HG03378 (cell line): ENCODE measurements at regions not wholly inside any gene's neighbourhood (a gene's known extent, or its start where the extent isn't known, plus 50 kb on each side); places are given as distances from the start of the nearest gene placed in this dataset.
A peak's percentile ranks its signal among the peaks of the same experiment; 100 is the strongest.

Experiments used
- ATAC-seq: cut with Tn5 transposase; IDR thresholded peaks from one replicate; pipeline ENCODE4 v1.9.1; 2021; ENCODE audit warnings: mild to moderate bottlenecking, moderate library complexity; ENCODE audit not compliant: unreplicated experiment

GRCh38 chr3:72470904-72471417 lies 377.3 kb downstream of the SHQ1 start:
- no peak for ATAC-seq

GRCh38 chr3:72465853-72466252 lies 382.4 kb downstream of the SHQ1 start:
- no peak for ATAC-seq

- ATAC-seq: no peak
Measured at GRCh38 chr3:72463083-72463482, 385.2 kb downstream of the SHQ1 start.

- ATAC-seq: no peak
Measured at GRCh38 chr3:72462595-72463011, 385.6 kb downstream of the SHQ1 start.

- ATAC-seq: no peak
Measured at GRCh38 chr3:72461787-72462186, 386.5 kb downstream of the SHQ1 start.

- ATAC-seq: no peak
Measured at GRCh38 chr3:72460205-72461174, 387.8 kb downstream of the SHQ1 start.

GRCh38 chr3:72459588-72459987 lies 388.7 kb downstream of the SHQ1 start:
- no peak for ATAC-seq

- no peak for ATAC-seq
Measured at GRCh38 chr3:72458375-72458774, 389.9 kb downstream of the SHQ1 start.

GRCh38 chr3:72454441-72454840 lies 393.8 kb downstream of the SHQ1 start:
- ATAC-seq: no peak

- no peak for ATAC-seq
Measured at GRCh38 chr3:72453706-72454105, 394.5 kb downstream of the SHQ1 start.

GRCh38 chr3:72452745-72453144 lies 395.5 kb downstream of the SHQ1 start:
- ATAC-seq: no peak

- no peak for ATAC-seq
Measured at GRCh38 chr3:72451841-72452240, 396.4 kb downstream of the SHQ1 start.

- ATAC-seq: no peak
Measured at GRCh38 chr3:72449551-72449950, 398.7 kb downstream of the SHQ1 start.

- no peak for ATAC-seq
Measured at GRCh38 chr3:72448858-72449257, 399.4 kb downstream of the SHQ1 start.

- ATAC-seq: no peak
Measured at GRCh38 chr3:72448375-72448823, 399.8 kb downstream of the SHQ1 start.

- peak; percentile 50 for ATAC-seq
Measured at GRCh38 chr3:72447059-72447946, 400.9 kb downstream of the SHQ1 start.

GRCh38 chr3:72446218-72447058 lies 401.8 kb downstream of the SHQ1 start, which contains the start of gene RYBP:
Gene RYBP (minus strand): TSS chr3:72446621.
- ATAC-seq: no peak

GRCh38 chr3:72445827-72446217 lies 402.4 kb downstream of the SHQ1 start:
- ATAC-seq: no peak

GRCh38 chr3:72444656-72445223 lies 403.5 kb downstream of the SHQ1 start:
- ATAC-seq: no peak

GRCh38 chr3:72442759-72443158 lies 405.5 kb downstream of the SHQ1 start:
- ATAC-seq: no peak
